CD4-positive, alpha-beta T cell treated with Interferon gamma for 1 hour (primary cell): ENCODE measurements at regions not wholly inside any gene's neighbourhood (a gene's known extent, or its start where the extent isn't known, plus 50 kb on each side); places are given as distances from the start of the nearest gene placed in this dataset.

ENCODE experiments used
- DNase-seq: peaks from one replicate; pipeline ENCODE4 v3.0.0-alpha.2; 2020

DNA sequence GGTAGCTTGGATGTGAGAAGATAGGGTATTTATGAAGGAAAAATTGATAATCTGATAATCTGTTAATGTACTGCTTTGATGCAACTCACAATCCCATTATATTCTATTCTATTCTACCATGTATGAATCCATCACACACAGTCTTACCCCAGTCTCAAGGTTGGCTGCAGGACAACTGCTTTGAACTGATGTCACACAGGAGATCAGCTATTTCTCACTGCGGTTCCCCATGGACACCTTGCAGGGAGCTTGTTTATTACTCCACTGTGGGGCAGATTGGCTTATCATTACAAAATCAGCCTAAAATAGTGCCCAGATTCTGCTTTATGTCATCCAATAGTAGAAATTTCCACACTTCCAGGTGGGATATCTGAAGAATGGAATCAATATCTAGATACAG lies 61.0 kb upstream of the HS3ST5 start:
- DNase-seq: no peak

DNA sequence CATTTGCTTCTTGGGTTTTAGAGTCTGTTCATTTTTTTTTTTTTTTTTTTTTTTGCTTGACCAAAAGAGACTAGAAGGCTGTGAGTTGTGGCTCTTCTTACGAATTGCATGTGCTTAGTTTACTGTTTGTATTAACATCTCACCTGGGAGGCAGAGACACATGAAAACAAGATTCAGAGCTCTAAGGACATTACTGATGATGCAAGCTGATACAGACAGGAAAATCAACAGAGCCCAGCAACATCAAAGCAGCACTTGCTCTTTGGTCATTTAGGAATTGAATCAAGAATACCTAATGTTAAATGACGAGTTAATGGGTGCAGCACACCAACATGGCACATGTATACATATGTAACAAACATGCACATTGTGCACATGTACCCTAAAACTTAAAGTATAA lies 55.7 kb upstream of the HS3ST5 start:
- DNase-seq: no peak
